ENCODE measurements at regions not wholly inside any gene's neighbourhood (a gene's known extent, or its start where the extent isn't known, plus 50 kb on each side); places are given as distances from the start of the nearest gene placed in this dataset.

GRCh38 chr7:24483804-24484203 is 89.4 kb upstream of the PALS2 start:
- intact Hi-C loops (cut with DNase I; ENCODE audit: low total_unique reads) = no loop called here
- Histone ChIP-seq H3K27ac (no peak overlapping the region), H3K36me3 (no peaks in the 10 kb centered on the region), H3K4me3 (no peak overlapping the region), H3K27me3 (no peaks in the 10 kb centered on the region), H3K9me3 (no peaks in the 10 kb centered on the region), H3K4me1 (peaks cover 0 to 3% (median 1%) of the 10 kb centered on the region in 4 donors)
- DNase-seq = no peak
- no peak for TF ChIP-seq CTCF (IDR thresholded peaks at IDR 0.05)

- no peak for DNase-seq
- H3K4me3 ChIP-seq = no peak overlapping the region
- H3K27ac ChIP-seq = no peak overlapping the region
- H3K9me3 ChIP-seq = peaks cover 0 to 8% (median 4%) of the 10 kb centered on the region in 3 donors
- H3K4me1 ChIP-seq = no peaks in the 10 kb centered on the region
- TF ChIP-seq CTCF (IDR thresholded peaks at IDR 0.05) = no peak
- intact Hi-C loops (cut with DNase I; ENCODE audit: low total_unique reads) = no loop called here
- H3K27me3 ChIP-seq = no peaks in the 10 kb centered on the region
- no peaks in the 10 kb centered on the region for H3K36me3 ChIP-seq
Measured at GRCh38 chr7:24492576-24492975, 80.7 kb upstream of the PALS2 start.

GRCh38 chr7:24494832-24495231 is 78.4 kb upstream of the PALS2 start:
- Histone ChIP-seq H3K4me1 (no peaks in the 10 kb centered on the region), H3K36me3 (no peaks in the 10 kb centered on the region), H3K27me3 (no peaks in the 10 kb centered on the region), H3K9me3 (peaks cover 0 to 8% (median 4%) of the 10 kb centered on the region in 3 donors), H3K4me3 (no peak overlapping the region), H3K27ac (no peak overlapping the region)
- no peak for TF ChIP-seq CTCF (IDR thresholded peaks at IDR 0.05)
- no peak for DNase-seq
- intact Hi-C loops (cut with DNase I; ENCODE audit: low total_unique reads) = no loop called here

GRCh38 chr7:24496036-24496435 is 77.2 kb upstream of the PALS2 start:
- Histone ChIP-seq H3K36me3 (no peaks in the 10 kb centered on the region), H3K27ac (no peak overlapping the region), H3K4me3 (no peak overlapping the region), H3K9me3 (peaks cover 0 to 8% (median 4%) of the 10 kb centered on the region in 3 donors), H3K4me1 (peaks cover 0 to 6% (median 4%) of the 10 kb centered on the region in 4 donors), H3K27me3 (no peaks in the 10 kb centered on the region)
- intact Hi-C loops (cut with DNase I; ENCODE audit: low total_unique reads) = no loop called here
- DNase-seq = no peak
- TF ChIP-seq CTCF (IDR thresholded peaks at IDR 0.05) = no peak

- no peak for DNase-seq
- Histone ChIP-seq H3K27ac (no peak overlapping the region), H3K4me1 (peaks cover 0 to 15% (median 8%) of the 10 kb centered on the region in 4 donors), H3K4me3 (no peak overlapping the region), H3K9me3 (peaks cover 0 to 8% (median 4%) of the 10 kb centered on the region in 3 donors), H3K36me3 (no peaks in the 10 kb centered on the region), H3K27me3 (no peaks in the 10 kb centered on the region)
- intact Hi-C loops (cut with DNase I; ENCODE audit: low total_unique reads) = no loop called here
- no peak for TF ChIP-seq CTCF (IDR thresholded peaks at IDR 0.05)
Measured at GRCh38 chr7:24498439-24498838, 74.8 kb upstream of the PALS2 start.

- Histone ChIP-seq H3K27me3 (no peaks in the 10 kb centered on the region), H3K27ac (no peak overlapping the region), H3K9me3 (peaks cover 0 to 3% (median 0%) of the 10 kb centered on the region in 3 donors), H3K4me1 (peaks cover 0 to 23% (median 8%) of the 10 kb centered on the region in 4 donors), H3K4me3 (no peak overlapping the region), H3K36me3 (no peaks in the 10 kb centered on the region)
- intact Hi-C loops (cut with DNase I; ENCODE audit: low total_unique reads) = no loop called here
- no peak for DNase-seq
- no peak for TF ChIP-seq CTCF (IDR thresholded peaks at IDR 0.05)
Measured at GRCh38 chr7:24499871-24500270, 73.4 kb upstream of the PALS2 start.
